H1 (cell line): ENCODE measurements at regions not wholly inside any gene's neighbourhood (a gene's known extent, or its start where the extent isn't known, plus 50 kb on each side); places are given as distances from the start of the nearest gene placed in this dataset.

Experiments
- EP300 ChIP-seq, 2 experiments: IDR thresholded peaks; 1 replicate in 1 of 2; 2 replicates in 1 of 2; pipeline ENCODE4 v1.6.1; 2011 to 2012; ENCODE audit warnings: low read depth in 2 of 2, low read length in 2 of 2, mild to moderate bottlenecking in 2 of 2, borderline replicate concordance in 1 of 2, inconsistent platforms in 1 of 2, moderate library complexity in 1 of 2
- JUND ChIP-seq: IDR thresholded peaks from 2 replicates; pipeline ENCODE4 v1.6.1; 2011; ENCODE audit warnings: mild to moderate bottlenecking, improper control_type of control experiment, low read length
- PHF8 ChIP-seq: fragments of 200-600 bp; sonication (generic); conservative IDR thresholded peaks from 2 replicates; pipeline ENCODE4 v1.7.1; 2012; ENCODE audit warnings: low read depth, mild to moderate bottlenecking, inconsistent platforms, low read length, moderate library complexity
- POLR2AphosphoS5 ChIP-seq: IDR thresholded peaks from 2 replicates; pipeline ENCODE4 v1.6.1; 2011; ENCODE audit warnings: low read depth, low read length
- RFX5 ChIP-seq: IDR thresholded peaks from 2 replicates; pipeline ENCODE4 v1.6.1; 2011; ENCODE audit warnings: low read depth, low read length, improper control_type of control experiment, borderline replicate concordance
- TAF7 ChIP-seq: optimal IDR thresholded peaks from 2 replicates; pipeline ENCODE3; 2011; ENCODE audit warnings: low read depth, mild to moderate bottlenecking, inconsistent platforms, low read length, moderate library complexity, borderline replicate concordance

GRCh38 chr1:3978990-3979325 lies 78.9 kb upstream of the C1orf174 start (continued):
- TF ChIP-seq RFX5 (no peak), POLR2AphosphoS5 (no peak), TAF7 (no peak), JUND (no peak), PHF8 (no peak), EP300 (IDR thresholded peaks at IDR 0.05; ENCODE audit: borderline replicate concordance in 1 of 2, low read depth in 2 of 2, low read length in 2 of 2) (no peak)
